GM12878 (cell line): ENCODE measurements at regions not wholly inside any gene's neighbourhood (a gene's known extent, or its start where the extent isn't known, plus 50 kb on each side); places are given as distances from the start of the nearest gene placed in this dataset.

Source experiments
- ATAC-seq: fragments of 200-7000 bp; cut with Tn5 transposase; 3 replicates; pipeline ENCODE4 v1.9.1; 2020; ENCODE audit warnings: mild to moderate bottlenecking, moderate library complexity
- BruUV-seq: library from RNA; stranded (reverse); fragments of 400-500 nt; replicated peaks from 2 replicates; lab custom pipeline; 2021; lab: Mats Ljungman, UMichigan
- CTCF ChIA-PET: fragments of 300-600 bp; sonication (Branson Sonifier 250); formaldehyde crosslinking; extraction: SDS; loops from one replicate; lab custom pipeline; 2021; ENCODE audit warnings: inconsistent platforms; lab: Yijun Ruan, JAX
- POLR2A ChIA-PET: fragments of 350-600 bp; formaldehyde crosslinking; extraction: SDS; loops from one replicate; lab custom pipeline; 2021; ENCODE audit warnings: inconsistent platforms; lab: Charles Lee
- RAD21 ChIA-PET: fragments of 300-600 bp; sonication (Branson Sonifier 250); formaldehyde crosslinking; loops from one replicate; lab custom pipeline; 2023; ENCODE audit warnings: antibody characterized with exemption; ENCODE audit not compliant: unreplicated experiment; lab: Charles Lee
- SMC1A ChIA-PET: fragments of 300-600 bp; sonication (Branson Sonifier 250); formaldehyde crosslinking; loops from one replicate; lab custom pipeline; 2023; ENCODE audit not compliant: unreplicated experiment, uncharacterized antibody; lab: Charles Lee
- DNase-seq: peaks from one replicate; pipeline ENCODE4 v3.0.0-alpha.2; 2011; ENCODE audit warnings: low read depth, low spot score
- FAIRE-seq: peaks from 3 replicates; lab custom pipeline; 2011; peaks lifted over from hg19 to GRCh38; lab: Jason Lieb, UNC
- H2AFZ ChIP-seq: 2 replicates; pipeline ENCODE4 v1.6.0; 2011; ENCODE audit warnings: low read depth, low read length, control low read depth; ENCODE audit not compliant: control insufficient read depth
- H3K27ac ChIP-seq: 2 replicates; pipeline ENCODE4 v1.5.1; 2011; ENCODE audit warnings: control low read depth; ENCODE audit not compliant: control insufficient read depth, insufficient read depth
- H3K27me3 ChIP-seq, 2 experiments: replicated peaks in 1 of 2; 2 replicates each; pipeline versions ENCODE4 v1.6.0 to v1.6.1; 2011; ENCODE audit warnings: low read length in 1 of 2; ENCODE audit not compliant: control insufficient read depth in 2 of 2, insufficient read depth in 2 of 2
- H3K36me3 ChIP-seq, 2 experiments: 2 replicates each; pipeline ENCODE4 v1.5.1; 2011; ENCODE audit warnings: low read length in 1 of 2; ENCODE audit not compliant: control insufficient read depth in 2 of 2, insufficient read depth in 2 of 2
- H3K4me1 ChIP-seq: 2 replicates; pipeline ENCODE4 v1.6.1; 2011; ENCODE audit warnings: mild to moderate bottlenecking, low read length, moderate library complexity, mixed read lengths; ENCODE audit not compliant: control insufficient read depth, insufficient read depth
- H3K4me2 ChIP-seq: 2 replicates; pipeline ENCODE4 v1.6.0; 2011; ENCODE audit warnings: control low read depth; ENCODE audit not compliant: control insufficient read depth, insufficient read depth
- H3K4me3 ChIP-seq: fragments of 200-600 bp; sonication (generic); 2 replicates; pipeline ENCODE4 v1.5.1; 2016
- H3K79me2 ChIP-seq: 2 replicates; pipeline ENCODE4 v1.6.0; 2011; ENCODE audit warnings: low read length; ENCODE audit not compliant: control insufficient read depth, insufficient read depth
- H3K9ac ChIP-seq: 2 replicates; pipeline ENCODE4 v1.8.0; 2011; ENCODE audit warnings: low read length, control low read depth, mixed read lengths; ENCODE audit not compliant: control insufficient read depth, insufficient read depth
- H3K9me3 ChIP-seq: replicated peaks from 3 replicates; pipeline ENCODE4 v1.5.1; 2011; ENCODE audit warnings: mild to moderate bottlenecking, low read length; ENCODE audit not compliant: control insufficient read depth, insufficient read depth
- H4K20me1 ChIP-seq: 2 replicates; pipeline ENCODE4 v1.6.0; 2011; ENCODE audit not compliant: control insufficient read depth, insufficient read depth
- BMI1 ChIP-seq: fragments of 450-650 bp; IDR thresholded peaks from 2 replicates; pipeline ENCODE4 v1.6.1; 2016; ENCODE audit warnings: mild to moderate bottlenecking, moderate library complexity, borderline replicate concordance
- CREB1 ChIP-seq: IDR thresholded peaks from 2 replicates; pipeline ENCODE4 v1.6.1; 2012; ENCODE audit warnings: low read depth, mild to moderate bottlenecking, inconsistent platforms
- FOXM1 ChIP-seq: IDR thresholded peaks from 2 replicates; pipeline ENCODE4 v1.6.1; 2012; ENCODE audit warnings: low read depth, mild to moderate bottlenecking, inconsistent platforms, low read length, moderate library complexity
- HCFC1 ChIP-seq: fragments of 150-350 bp; IDR thresholded peaks from 2 replicates; pipeline ENCODE4 v1.6.1; 2014; ENCODE audit warnings: low read length
- HDAC2 ChIP-seq: fragments of 200-600 bp; sonication (generic); IDR thresholded peaks from 2 replicates; pipeline ENCODE4 v1.6.1; 2017
- JUND ChIP-seq: IDR thresholded peaks from 2 replicates; pipeline ENCODE4 v1.6.1; 2012; ENCODE audit warnings: low read depth, mild to moderate bottlenecking, low read length, improper control_type of control experiment, moderate library complexity
- NFXL1 ChIP-seq: fragments of 450-650 bp; IDR thresholded peaks from 2 replicates; pipeline ENCODE4 v1.6.1; 2017; ENCODE audit warnings: antibody characterized with exemption, mild to moderate bottlenecking, borderline replicate concordance
- NFYA ChIP-seq: IDR thresholded peaks from 2 replicates; pipeline ENCODE4 v1.6.1; 2011; ENCODE audit warnings: low read depth, mild to moderate bottlenecking, low read length, improper control_type of control experiment, borderline replicate concordance
- NRF1 ChIP-seq: conservative IDR thresholded peaks from 2 replicates; pipeline ENCODE4 v1.6.1; 2011; ENCODE audit warnings: mild to moderate bottlenecking, low read depth, low read length, improper control_type of control experiment
- PAX5 ChIP-seq: IDR thresholded peaks from 2 replicates; pipeline ENCODE4 v1.6.1; 2011; ENCODE audit warnings: low read depth, low read length, borderline replicate concordance
- PAX8 ChIP-seq: fragments of 450-650 bp; IDR thresholded peaks from 2 replicates; pipeline ENCODE4 v1.6.1; 2017; ENCODE audit warnings: mild to moderate bottlenecking, moderate library complexity
- RELA ChIP-seq: fragments of 450-650 bp; IDR thresholded peaks from 2 replicates; pipeline ENCODE4 v1.8.0; 2014; ENCODE audit warnings: borderline replicate concordance; ENCODE audit not compliant: partially characterized antibody
- ZZZ3 ChIP-seq: IDR thresholded peaks from 2 replicates; pipeline ENCODE4 v1.6.1; 2011; ENCODE audit warnings: low read depth; ENCODE audit not compliant: control insufficient read depth, insufficient read length
- WGBS: methylation state at CpG from one replicate; pipeline ENCODE4 v1.1.6; 2016; ENCODE audit warnings: low lambda C conversion rate; ENCODE audit not compliant: insufficient replicate concordance, insufficient coverage; ENCODE audit errors: missing lambda C conversion rate; 5-methylcytosine and 5-hydroxymethylcytosine counted together
- in situ Hi-C: fragments of 300-500 bp; cut with MboI; formaldehyde crosslinking; loops from 9 replicates; pipeline ENCODE4 v1.14.3; 2018; ENCODE audit warnings: mixed read lengths
- intact Hi-C: fragments of 100-400 bp; cut with micrococcal nuclease; formaldehyde crosslinking; loops from one replicate; pipeline ENCODE4 v1.14.2; 2022; ENCODE audit not compliant: unreplicated experiment
- TF ChIP-seq, protein P1 (sequence below): fragments of 450-650 bp; IDR thresholded peaks from 2 replicates; pipeline ENCODE4 v1.6.1; 2018; ENCODE audit warnings: mild to moderate bottlenecking, low read depth, moderate library complexity; ENCODE audit not compliant: partially characterized antibody
- TF ChIP-seq, protein P2 (sequence below): fragments of 450-650 bp; IDR thresholded peaks from 2 replicates; pipeline ENCODE4 v1.6.1; 2016; ENCODE audit warnings: mild to moderate bottlenecking, moderate library complexity, borderline replicate concordance

DNA sequence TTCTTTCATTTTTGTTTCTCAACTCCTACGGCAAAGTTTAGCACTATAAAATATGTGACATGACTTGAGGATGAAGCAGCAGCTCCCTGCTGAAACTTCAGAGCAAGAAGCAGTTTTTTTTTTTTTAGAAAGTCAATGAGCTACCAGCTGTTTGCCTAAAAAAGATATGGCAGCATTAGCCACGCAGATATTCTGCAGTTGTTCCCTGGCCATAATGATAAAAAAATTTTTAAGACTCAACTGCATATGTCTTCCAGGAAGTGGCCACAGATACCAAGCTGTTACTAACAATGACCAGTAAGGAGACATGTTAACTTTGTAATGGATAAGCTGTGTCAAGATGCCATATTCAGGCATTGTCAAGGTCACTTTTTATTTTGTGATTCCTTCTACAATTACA, 319.6 kb upstream of the CDH11 start:
- Histone ChIP-seq H3K27ac (no peak overlapping the region), H4K20me1 (no peaks in the 10 kb centered on the region), H3K4me3 (no peak overlapping the region), H3K9me3 (no peaks in the 10 kb centered on the region; the same call in 2 of the 3 replicates), H3K79me2 (no peaks in the 10 kb centered on the region), H3K36me3 (no peaks in the 10 kb centered on the region), H2AFZ (no peak overlapping the region), H3K27me3 (no peaks in the 10 kb centered on the region), H3K4me2 (no peak overlapping the region), H3K9ac (no peak overlapping the region), H3K4me1 (no peaks in the 10 kb centered on the region)
- in situ Hi-C loops = no loop called here
- no TSS peak for BruUV-seq
- FAIRE-seq (no peak), ATAC-seq (no peak), DNase-seq (no peak)
- WGBS = 40% methylated on average over 2 of the region's 2 CpGs
- CTCF ChIA-PET = no interaction called here
- intact Hi-C loops = no loop called here
- RAD21 ChIA-PET = no interaction called here
- SMC1A ChIA-PET = interaction anchor here (0.6 kb wide), 1 partner anchor 34 kb away, joined by 3 read pairs; no protein-coding TSS in a partner anchor
- TF ChIP-seq NFXL1 (no peak), PAX5 (no peak), NRF1 (no peak), CREB1 (no peak), HDAC2 (no peak), NFYA (no peak), HCFC1 (no peak), FOXM1 (no peak), PAX8 (no peak), JUND (no peak), RELA (no peak), BMI1 (no peak), ZZZ3 (no peak)
- TF ChIP-seq, protein P1, sequence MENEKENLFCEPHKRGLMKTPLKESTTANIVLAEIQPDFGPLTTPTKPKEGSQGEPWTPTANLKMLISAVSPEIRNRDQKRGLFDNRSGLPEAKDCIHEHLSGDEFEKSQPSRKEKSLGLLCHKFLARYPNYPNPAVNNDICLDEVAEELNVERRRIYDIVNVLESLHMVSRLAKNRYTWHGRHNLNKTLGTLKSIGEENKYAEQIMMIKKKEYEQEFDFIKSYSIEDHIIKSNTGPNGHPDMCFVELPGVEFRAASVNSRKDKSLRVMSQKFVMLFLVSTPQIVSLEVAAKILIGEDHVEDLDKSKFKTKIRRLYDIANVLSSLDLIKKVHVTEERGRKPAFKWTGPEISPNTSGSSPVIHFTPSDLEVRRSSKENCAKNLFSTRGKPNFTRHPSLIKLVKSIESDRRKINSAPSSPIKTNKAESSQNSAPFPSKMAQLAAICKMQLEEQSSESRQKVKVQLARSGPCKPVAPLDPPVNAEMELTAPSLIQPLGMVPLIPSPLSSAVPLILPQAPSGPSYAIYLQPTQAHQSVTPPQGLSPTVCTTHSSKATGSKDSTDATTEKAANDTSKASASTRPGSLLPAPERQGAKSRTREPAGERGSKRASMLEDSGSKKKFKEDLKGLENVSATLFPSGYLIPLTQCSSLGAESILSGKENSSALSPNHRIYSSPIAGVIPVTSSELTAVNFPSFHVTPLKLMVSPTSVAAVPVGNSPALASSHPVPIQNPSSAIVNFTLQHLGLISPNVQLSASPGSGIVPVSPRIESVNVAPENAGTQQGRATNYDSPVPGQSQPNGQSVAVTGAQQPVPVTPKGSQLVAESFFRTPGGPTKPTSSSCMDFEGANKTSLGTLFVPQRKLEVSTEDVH = no peak
- TF ChIP-seq, protein P2, sequence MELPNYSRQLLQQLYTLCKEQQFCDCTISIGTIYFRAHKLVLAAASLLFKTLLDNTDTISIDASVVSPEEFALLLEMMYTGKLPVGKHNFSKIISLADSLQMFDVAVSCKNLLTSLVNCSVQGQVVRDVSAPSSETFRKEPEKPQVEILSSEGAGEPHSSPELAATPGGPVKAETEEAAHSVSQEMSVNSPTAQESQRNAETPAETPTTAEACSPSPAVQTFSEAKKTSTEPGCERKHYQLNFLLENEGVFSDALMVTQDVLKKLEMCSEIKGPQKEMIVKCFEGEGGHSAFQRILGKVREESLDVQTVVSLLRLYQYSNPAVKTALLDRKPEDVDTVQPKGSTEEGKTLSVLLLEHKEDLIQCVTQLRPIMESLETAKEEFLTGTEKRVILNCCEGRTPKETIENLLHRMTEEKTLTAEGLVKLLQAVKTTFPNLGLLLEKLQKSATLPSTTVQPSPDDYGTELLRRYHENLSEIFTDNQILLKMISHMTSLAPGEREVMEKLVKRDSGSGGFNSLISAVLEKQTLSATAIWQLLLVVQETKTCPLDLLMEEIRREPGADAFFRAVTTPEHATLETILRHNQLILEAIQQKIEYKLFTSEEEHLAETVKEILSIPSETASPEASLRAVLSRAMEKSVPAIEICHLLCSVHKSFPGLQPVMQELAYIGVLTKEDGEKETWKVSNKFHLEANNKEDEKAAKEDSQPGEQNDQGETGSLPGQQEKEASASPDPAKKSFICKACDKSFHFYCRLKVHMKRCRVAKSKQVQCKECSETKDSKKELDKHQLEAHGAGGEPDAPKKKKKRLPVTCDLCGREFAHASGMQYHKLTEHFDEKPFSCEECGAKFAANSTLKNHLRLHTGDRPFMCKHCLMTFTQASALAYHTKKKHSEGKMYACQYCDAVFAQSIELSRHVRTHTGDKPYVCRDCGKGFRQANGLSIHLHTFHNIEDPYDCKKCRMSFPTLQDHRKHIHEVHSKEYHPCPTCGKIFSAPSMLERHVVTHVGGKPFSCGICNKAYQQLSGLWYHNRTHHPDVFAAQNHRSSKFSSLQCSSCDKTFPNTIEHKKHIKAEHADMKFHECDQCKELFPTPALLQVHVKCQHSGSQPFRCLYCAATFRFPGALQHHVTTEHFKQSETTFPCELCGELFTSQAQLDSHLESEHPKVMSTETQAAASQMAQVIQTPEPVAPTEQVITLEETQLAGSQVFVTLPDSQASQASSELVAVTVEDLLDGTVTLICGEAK = no peak
- POLR2A ChIA-PET = no interaction called here
